BJ (cell line): ENCODE measurements at regions not wholly inside any gene's neighbourhood (a gene's known extent, or its start where the extent isn't known, plus 50 kb on each side); places are given as distances from the start of the nearest gene placed in this dataset.

ENCODE experiments used
- CTCF ChIA-PET: fragments of 350-600 bp; formaldehyde crosslinking; extraction: SDS; loops from one replicate; lab custom pipeline; 2021; ENCODE audit warnings: antibody characterized with exemption, inconsistent platforms; lab: Yijun Ruan, JAX
- POLR2A ChIA-PET: fragments of 300-600 bp; sonication (Branson Sonifier 250); formaldehyde crosslinking; extraction: SDS; loops from one replicate; lab custom pipeline; 2021; ENCODE audit warnings: antibody characterized with exemption; lab: Charles Lee
- DNase-seq: peaks from one replicate; pipeline ENCODE4 v3.0.0-alpha.2; 2011; ENCODE audit warnings: low read depth
- H3K27me3 ChIP-seq: 2 replicates; pipeline ENCODE4 v1.6.0; 2011; ENCODE audit warnings: low read length; ENCODE audit not compliant: control insufficient read depth, insufficient read depth
- H3K36me3 ChIP-seq: 2 replicates; pipeline ENCODE4 v1.5.1; 2011; ENCODE audit warnings: low read length; ENCODE audit not compliant: control insufficient read depth, insufficient read depth
- H3K4me3 ChIP-seq: 2 replicates; pipeline ENCODE4 v1.5.1; 2011; ENCODE audit warnings: low read depth, mild to moderate bottlenecking, control low read depth, low read length
- CTCF ChIP-seq: IDR thresholded peaks from 2 replicates; pipeline ENCODE4 v1.5.1; 2011; ENCODE audit warnings: low read depth, mild to moderate bottlenecking, control low read depth, inconsistent platforms, low read length, moderate library complexity; ENCODE audit not compliant: insufficient read depth

- no peaks in the 10 kb centered on the region for H3K27me3 ChIP-seq
- TF ChIP-seq CTCF = no peak
- H3K4me3 ChIP-seq = no peak overlapping the region
- no peak for DNase-seq
- CTCF ChIA-PET = no interaction called here
- H3K36me3 ChIP-seq = no peaks in the 10 kb centered on the region
- POLR2A ChIA-PET = no interaction called here
Measured at GRCh38 chr18:73264562-73264921, 396.8 kb upstream of the NETO1 start.

GRCh38 chr18:73261923-73262322 is 394.1 kb upstream of the NETO1 start:
- no peaks in the 10 kb centered on the region for H3K27me3 ChIP-seq
- CTCF ChIA-PET = no interaction called here

DNA sequence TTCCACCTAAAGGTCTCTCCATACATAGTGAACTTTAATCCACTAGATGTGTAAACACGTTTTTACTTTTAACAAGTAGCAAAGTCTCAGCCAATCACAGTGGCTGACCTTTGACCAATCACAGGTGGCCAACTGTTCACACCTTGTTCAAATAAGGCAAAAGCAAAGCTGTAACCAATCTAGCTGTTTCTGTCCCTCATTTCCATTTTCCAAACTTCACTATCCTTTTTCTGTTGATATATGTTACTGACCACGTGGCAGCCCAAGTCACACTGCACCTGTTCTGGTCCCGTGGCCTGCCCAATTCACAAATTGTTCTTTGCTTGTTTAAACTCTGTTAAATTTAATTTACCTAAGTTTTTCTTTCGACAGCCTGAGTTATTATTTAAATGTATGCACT is 393.5 kb upstream of the NETO1 start:
- no peak for DNase-seq
- Histone ChIP-seq H3K36me3 (no peaks in the 10 kb centered on the region), H3K27me3 (no peaks in the 10 kb centered on the region), H3K4me3 (no peak overlapping the region)
- ChIA-PET CTCF (interaction anchor here (0.7 kb wide), 1 partner anchor 27 kb away, joined by 5 read pairs; no protein-coding TSS in a partner anchor), POLR2A (no interaction called here)
- no peak for TF ChIP-seq CTCF

More at GRCh38 chr18:73261923-73262322, 394.1 kb upstream of the NETO1 start:
- POLR2A ChIA-PET = no interaction called here
- no peaks in the 10 kb centered on the region for H3K36me3 ChIP-seq
- no peak overlapping the region for H3K4me3 ChIP-seq
- TF ChIP-seq CTCF = no peak
- no peak for DNase-seq

- POLR2A ChIA-PET = no interaction called here
- no peak for TF ChIP-seq CTCF
- CTCF ChIA-PET = no interaction called here
Measured at GRCh38 chr18:73258375-73259087, 390.7 kb upstream of the NETO1 start.

DNA sequence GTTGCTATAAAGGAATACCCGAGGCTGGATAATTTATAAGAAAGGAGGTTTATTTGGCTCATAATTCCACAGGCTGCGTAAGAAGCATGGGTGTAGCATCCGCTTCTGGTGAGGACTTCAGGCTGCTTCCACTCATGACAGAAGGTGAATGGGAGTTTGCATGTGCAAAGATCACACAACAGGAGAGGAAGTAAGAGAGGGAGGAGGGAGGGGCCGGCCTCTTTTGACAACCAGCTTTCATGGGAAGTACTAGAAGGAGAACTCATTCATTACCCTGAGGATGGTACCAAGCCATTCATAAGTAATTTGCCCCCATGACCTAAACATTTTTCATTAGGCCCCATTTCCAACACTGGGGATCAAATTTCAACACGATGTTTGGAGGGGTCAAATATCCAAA is 386.8 kb upstream of the NETO1 start:
- TF ChIP-seq CTCF = no peak
- H3K4me3 ChIP-seq = no peak overlapping the region
- no peak for DNase-seq
- CTCF ChIA-PET = no interaction called here
- POLR2A ChIA-PET = no interaction called here
- H3K36me3 ChIP-seq = no peaks in the 10 kb centered on the region
- H3K27me3 ChIP-seq = no peaks in the 10 kb centered on the region

More at GRCh38 chr18:73258375-73259087, 390.7 kb upstream of the NETO1 start:
- Histone ChIP-seq H3K4me3 (no peak overlapping the region), H3K27me3 (no peaks in the 10 kb centered on the region), H3K36me3 (no peaks in the 10 kb centered on the region)
- DNase-seq = no peak
